ENCODE measurements at regions not wholly inside any gene's neighbourhood (a gene's known extent, or its start where the extent isn't known, plus 50 kb on each side); places are given as distances from the start of the nearest gene placed in this dataset.

GRCh38 chr14:61128382-61129167 is 147.5 kb downstream of the SLC38A6 start:
- no peak for DNase-seq

- DNase-seq: no peak
These were observed 145.8 kb downstream of the SLC38A6 start for GRCh38 chr14:61126603-61127498.

GRCh38 chr14:61125867-61126572 is 145.0 kb downstream of the SLC38A6 start:
- no peak for DNase-seq

- no peak for DNase-seq
These were observed 144.2 kb downstream of the SLC38A6 start for GRCh38 chr14:61125041-61125866.

- no peak for DNase-seq
These were observed 141.8 kb downstream of the SLC38A6 start for GRCh38 chr14:61122862-61123261.

DNA sequence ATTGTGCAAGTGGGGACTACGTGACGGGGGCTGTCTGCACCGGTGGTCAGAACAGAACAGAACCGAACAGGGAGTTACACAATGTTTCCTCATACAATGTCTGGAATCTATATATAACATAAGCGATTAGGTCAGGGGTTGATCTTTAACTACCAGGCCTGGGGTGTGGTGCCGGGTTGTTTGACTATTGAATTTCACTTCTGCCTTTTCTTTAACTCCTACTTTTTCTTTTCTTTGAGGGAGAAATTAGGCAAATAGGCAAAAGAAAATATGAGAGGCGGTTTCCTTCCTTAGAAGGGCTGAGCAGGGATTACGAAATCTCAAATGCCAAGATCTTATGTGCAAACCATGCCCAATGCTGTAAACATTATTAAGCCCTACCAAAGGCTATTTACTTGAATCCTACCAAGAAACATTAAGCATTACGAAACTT is 140.3 kb downstream of the SLC38A6 start:
- no peak for DNase-seq

DNA sequence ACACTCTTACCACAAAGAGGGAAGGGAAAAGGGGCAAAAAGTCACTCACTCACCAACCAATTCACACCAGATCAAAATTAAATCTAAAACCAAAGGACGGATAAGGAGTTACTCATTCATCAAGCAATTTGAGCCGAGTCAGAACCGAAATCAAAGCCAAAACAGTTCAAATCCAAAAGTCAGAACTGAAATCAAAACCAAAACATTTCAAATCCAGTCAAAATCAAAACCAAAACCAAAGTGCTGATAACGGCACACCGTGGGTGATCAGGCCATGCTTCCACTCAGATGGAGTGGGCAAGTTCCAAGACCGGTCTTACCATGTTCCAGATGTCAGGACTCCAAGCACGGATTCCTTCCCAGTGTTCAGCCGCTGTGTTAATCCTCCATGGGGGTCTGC is 139.5 kb downstream of the SLC38A6 start:
- DNase-seq: no peak

DNA sequence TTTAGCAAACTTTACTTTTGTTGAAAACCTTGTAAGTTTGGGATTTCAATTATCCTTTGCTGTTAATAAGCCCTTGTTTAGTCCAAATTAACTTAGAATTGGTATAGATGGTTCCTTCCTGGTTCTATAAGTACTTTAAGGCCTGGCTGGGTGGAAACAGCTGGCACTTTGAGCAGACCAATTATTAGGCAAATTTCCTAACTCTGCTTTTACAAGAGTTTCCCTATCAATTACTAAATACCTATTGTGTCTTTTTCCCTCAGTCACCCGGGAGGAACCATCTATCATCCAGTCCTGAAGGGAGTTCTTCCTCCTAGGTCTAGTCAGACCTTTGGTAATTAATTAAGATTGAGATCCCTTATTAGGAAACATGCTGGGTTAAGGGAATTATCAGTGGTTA is 138.0 kb downstream of the SLC38A6 start:
- DNase-seq: no peak

- no peak for DNase-seq
These were observed 135.3 kb downstream of the SLC38A6 start for GRCh38 chr14:61116369-61116768.

DNA sequence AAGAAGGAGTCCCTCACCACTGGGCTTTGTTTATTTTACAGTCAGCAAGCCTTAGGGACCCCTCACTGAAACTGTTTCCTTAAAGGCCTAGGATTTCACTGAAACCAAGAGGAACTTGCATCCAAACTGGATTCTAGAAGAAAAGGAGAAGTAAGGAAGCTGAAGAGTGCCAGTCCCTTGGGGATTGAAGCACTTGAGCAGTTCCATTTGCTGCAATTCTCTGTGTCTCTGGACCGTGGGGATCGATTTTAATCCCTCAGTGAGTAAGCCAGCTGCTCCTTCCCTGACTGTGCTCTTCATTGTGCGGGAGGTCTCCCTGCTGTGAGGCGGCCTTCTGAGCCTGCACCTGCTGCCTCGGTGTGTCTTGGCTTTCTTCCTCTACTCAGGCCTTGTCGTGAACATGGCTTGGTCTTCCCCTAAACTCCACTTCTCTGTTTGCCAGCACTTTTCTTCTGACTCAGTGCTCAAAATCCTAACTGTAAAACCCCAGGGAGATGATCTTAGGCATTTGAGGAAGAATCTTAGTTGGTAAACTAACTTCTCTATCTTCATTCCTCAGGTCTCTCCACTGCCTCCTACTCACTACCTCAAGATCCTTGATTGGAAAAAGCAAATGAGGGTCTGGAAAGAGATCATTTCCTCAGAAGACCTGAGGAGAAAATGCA is 132.6 kb downstream of the SLC38A6 start:
- no peak for DNase-seq

DNA sequence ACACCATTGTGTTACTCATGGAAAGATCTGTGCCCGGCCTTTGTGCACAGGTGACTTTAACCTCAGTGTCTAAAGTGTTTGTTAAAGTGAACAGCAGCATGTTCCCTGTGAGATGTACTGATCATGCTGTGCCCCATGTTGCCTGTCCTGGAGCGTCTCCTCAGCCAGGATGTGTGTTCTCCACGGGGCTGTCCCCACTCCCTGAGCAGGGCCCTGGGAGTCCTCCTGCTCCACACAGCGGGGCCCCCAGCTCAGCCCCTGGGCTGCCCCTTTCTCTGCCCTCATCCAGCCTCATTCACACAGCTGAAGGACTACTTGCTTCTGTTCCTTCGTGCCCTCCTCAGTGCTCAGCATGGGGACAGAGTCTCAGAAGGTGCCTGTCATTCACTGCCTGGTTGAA is 131.5 kb downstream of the SLC38A6 start:
- no peak for DNase-seq

GRCh38 chr14:61111731-61112130 is 130.7 kb downstream of the SLC38A6 start:
- no peak for DNase-seq

DNA sequence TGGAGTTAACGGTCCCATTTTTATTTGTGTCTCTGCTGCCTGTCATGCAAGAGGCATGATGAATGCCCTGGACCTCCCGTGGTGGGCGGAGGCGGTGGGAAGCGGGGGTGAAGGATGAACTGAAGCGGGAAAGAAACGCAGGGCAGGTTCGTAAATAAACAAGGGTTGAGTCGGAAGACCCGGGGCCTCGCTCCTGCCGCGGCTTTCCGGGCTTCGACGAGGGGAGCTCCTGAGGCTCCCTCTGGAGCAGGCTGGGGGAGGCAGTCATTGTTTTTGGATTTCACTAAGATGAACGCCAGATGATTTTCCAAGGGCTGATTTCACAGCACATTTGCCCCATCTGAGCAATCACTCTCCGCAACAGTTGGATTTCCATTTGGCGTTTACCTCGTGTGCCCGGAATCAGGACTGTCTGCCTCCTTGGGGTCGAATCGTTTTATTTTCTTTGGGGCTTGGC is 130.2 kb downstream of the SLC38A6 start:
- no peak for DNase-seq

DNA sequence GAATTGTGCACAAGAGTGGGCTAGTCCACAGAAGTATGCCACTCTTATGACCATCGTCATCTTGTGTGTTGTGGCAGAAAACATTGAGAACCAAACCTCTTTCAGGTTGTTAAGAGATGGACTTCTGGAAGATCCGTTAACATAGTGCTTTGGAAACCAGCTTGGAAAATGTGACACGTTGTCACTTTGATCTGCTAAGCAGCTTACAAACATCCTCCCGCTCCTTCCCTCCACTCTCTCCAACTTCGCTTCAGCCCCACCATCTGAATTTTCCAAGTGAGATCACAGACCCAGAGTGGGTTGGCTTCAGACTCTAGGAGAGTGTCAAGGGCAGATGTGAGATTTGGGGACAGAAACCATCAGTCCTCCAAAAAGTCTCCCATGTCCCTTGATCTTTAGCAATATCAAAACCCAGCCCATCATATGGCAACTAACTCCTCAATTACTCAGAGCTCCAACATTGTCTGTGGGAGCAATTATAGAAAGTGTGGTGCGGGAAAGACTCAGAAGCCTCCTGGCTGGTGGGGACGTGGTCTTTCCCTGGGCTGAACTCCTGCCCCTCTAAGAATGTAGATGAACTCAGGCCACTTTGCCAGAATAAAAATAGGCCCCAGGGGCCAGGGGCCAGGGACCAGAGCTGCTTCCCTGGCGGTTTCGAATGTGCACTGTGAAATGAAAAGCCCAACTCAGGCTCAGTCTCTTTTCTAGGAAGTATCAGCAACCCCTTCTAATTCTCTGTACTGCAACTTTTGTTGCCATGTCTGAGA is 129.5 kb downstream of the SLC38A6 start:
- no peak for DNase-seq

DNA sequence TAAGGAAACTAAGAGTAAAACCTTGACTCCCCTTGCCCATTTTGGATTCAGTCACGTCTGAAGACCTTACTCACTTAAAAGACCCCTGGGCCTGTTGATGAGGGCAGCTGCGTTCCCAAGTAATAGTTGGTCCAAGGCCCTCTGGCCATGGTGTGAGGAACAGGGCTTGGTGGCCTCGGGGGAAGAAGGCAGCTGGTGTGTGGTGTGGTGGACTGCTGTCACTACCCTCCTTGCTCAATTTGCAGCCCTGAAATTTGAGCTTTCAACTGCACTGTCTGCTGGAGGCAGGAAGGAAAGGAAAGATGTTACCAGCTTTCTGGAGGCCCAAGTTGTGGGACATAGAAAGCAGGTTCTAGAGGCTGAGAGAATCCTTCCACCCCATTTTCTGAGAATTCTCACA is 128.2 kb downstream of the SLC38A6 start:
- no peak for DNase-seq

- DNase-seq: no peak
These were observed 127.6 kb downstream of the SLC38A6 start for GRCh38 chr14:61108496-61109141.

DNA sequence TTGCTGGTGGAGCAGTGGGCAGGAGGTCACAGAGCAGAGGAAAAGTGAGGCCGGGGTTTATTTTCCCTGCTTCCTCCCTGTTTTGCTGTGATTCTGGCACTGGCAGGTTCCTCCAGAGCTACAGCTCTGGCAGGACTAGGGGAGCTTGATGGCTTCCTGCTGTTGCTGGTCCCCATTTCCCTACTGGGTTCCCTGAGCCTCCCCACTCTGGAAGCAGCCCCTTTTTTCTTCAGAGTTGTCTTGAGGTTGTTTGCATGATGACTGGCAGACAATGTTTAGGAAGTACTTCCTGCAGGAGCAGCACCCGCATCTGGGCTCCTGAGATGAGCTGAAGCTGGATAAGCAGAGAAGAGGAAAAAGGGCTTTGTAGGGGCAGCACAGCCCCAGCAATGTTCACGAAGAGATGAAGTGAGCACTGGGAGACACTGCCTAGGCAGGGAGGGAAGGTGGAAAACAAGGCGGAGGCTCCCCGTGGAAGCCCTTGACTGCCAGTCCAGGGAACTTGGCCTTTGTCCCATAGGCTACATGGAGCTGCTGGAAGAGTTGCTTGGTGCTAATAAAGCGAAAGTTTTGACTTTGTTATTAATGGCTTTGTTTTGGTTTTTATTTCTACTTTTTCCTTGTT is 126.9 kb downstream of the SLC38A6 start:
- no peak for DNase-seq

DNA sequence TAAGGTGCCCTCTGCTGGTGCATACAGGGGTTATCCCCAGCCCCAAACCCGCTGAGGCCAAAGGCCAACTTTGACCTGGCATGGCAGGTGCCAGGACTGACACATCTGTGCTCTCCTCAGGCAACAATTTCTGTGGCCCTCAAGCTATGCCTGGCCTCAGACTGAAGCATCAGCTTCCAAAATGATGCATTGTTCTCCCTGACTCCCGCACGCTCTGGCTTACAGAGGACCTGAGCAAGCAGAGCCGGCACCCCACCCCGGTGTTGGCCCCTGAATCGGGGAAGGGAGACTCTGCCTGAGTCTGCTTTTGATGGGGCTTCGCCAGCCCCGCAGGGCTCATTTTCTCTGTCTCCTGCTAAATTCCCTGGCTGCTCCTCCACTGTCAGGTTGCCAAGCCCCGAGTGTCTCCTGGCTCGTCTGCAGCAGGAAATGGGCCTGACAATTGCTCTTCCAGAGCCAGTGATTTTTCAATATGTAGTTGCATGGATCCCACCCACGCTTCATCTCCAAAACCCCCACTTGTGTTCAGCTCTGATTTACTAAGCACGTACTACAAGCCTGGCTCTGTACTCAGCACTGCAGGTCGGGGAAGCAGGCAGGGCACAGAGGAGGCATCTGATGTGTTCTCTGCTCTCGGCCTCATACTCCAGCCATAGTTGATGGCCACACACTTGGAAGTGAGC is 126.1 kb downstream of the SLC38A6 start:
- DNase-seq: no peak

GRCh38 chr14:61106271-61106958 is 125.4 kb downstream of the SLC38A6 start:
- no peak for DNase-seq

Measured in activated effector memory CD4-positive, alpha-beta T cell treated with anti-CD3 and anti-CD28 coated beads, Interleukin-2, amount 50 U/mL, for 16 hours (primary cell).